ENCODE measurements at regions not wholly inside any gene's neighbourhood (a gene's known extent, or its start where the extent isn't known, plus 50 kb on each side); places are given as distances from the start of the nearest gene placed in this dataset.

- no peak for DNase-seq
These were observed 393.8 kb downstream of the ZNF385D start for GRCh38 chr3:21357241-21357640.

- DNase-seq, result no peak
These were observed 394.6 kb downstream of the ZNF385D start for GRCh38 chr3:21356402-21356801.

- DNase-seq, result no peak
These were observed 405.5 kb downstream of the ZNF385D start for GRCh38 chr3:21345382-21345976.

- DNase-seq, result no peak
These were observed 419.2 kb downstream of the ZNF385D start for GRCh38 chr3:21331857-21332256.

- no peak for DNase-seq
These were observed 419.7 kb downstream of the ZNF385D start for GRCh38 chr3:21331321-21331720.

GRCh38 chr3:21330293-21330692 lies 420.7 kb downstream of the ZNF385D start:
- DNase-seq, result no peak

GRCh38 chr3:21328711-21329390 lies 422.2 kb downstream of the ZNF385D start:
- no peak for DNase-seq

GRCh38 chr3:21326704-21327475 lies 424.1 kb downstream of the ZNF385D start:
- DNase-seq, result no peak

- no peak for DNase-seq
These were observed 436.3 kb downstream of the ZNF385D start for GRCh38 chr3:21314688-21315087.

- DNase-seq, result no peak
These were observed 440.1 kb downstream of the ZNF385D start for GRCh38 chr3:21310891-21311290.

- DNase-seq, result no peak
These were observed 440.8 kb downstream of the ZNF385D start for GRCh38 chr3:21310161-21310560.

- no peak for DNase-seq
These were observed 453.7 kb downstream of the ZNF385D start for GRCh38 chr3:21297304-21297703.

GRCh38 chr3:21294768-21295167 lies 456.2 kb downstream of the ZNF385D start:
- DNase-seq, result no peak

- DNase-seq, result no peak
These were observed 458.0 kb downstream of the ZNF385D start for GRCh38 chr3:21292971-21293370.

- DNase-seq, result no peak
These were observed 460.5 kb downstream of the ZNF385D start for GRCh38 chr3:21290557-21290956.

GRCh38 chr3:21274079-21274571 lies 476.9 kb downstream of the ZNF385D start:
- no peak for DNase-seq

- DNase-seq, result no peak
These were observed 477.6 kb downstream of the ZNF385D start for GRCh38 chr3:21273259-21274025.

GRCh38 chr3:21271606-21272016 lies 479.4 kb downstream of the ZNF385D start:
- DNase-seq, result no peak

GRCh38 chr3:21269882-21270281 lies 481.1 kb downstream of the ZNF385D start:
- no peak for DNase-seq

GRCh38 chr3:21260507-21260906 lies 490.5 kb downstream of the ZNF385D start:
- DNase-seq, result no peak

GRCh38 chr3:21259896-21260295 lies 491.1 kb downstream of the ZNF385D start:
- no peak for DNase-seq

GRCh38 chr3:21256932-21257331 lies 494.1 kb downstream of the ZNF385D start:
- DNase-seq, result peak; percentile 49

- no peak for DNase-seq
These were observed 512.3 kb downstream of the ZNF385D start for GRCh38 chr3:21238661-21239060.

All from NCI-H1105 (cell line).